Panc1 (cell line): ENCODE measurements at regions not wholly inside any gene's neighbourhood (a gene's known extent, or its start where the extent isn't known, plus 50 kb on each side); places are given as distances from the start of the nearest gene placed in this dataset.

Experiments used
- ATAC-seq: fragments of 200-7000 bp; cut with Tn5 transposase; 2 replicates; pipeline ENCODE4 v1.9.1; 2020; ENCODE audit warnings: mild to moderate bottlenecking, moderate library complexity
- BruUV-seq: library from RNA; stranded (reverse); fragments of 400-500 nt; replicated peaks from 2 replicates; lab custom pipeline; 2021; lab: Mats Ljungman, UMichigan
- CTCF ChIA-PET: fragments of 300-600 bp; sonication (Branson Sonifier 250); formaldehyde crosslinking; loops from one replicate; lab custom pipeline; 2022; ENCODE audit warnings: antibody characterized with exemption; lab: Charles Lee
- POLR2A ChIA-PET: fragments of 300-600 bp; sonication (Branson Sonifier 250); formaldehyde crosslinking; loops from one replicate; lab custom pipeline; 2022; ENCODE audit warnings: antibody characterized with exemption; lab: Charles Lee
- DNase-seq: peaks from one replicate; pipeline ENCODE4 v3.0.0-alpha.2; 2010; ENCODE audit warnings: low read depth, low spot score
- H3K27ac ChIP-seq: 2 replicates; pipeline ENCODE4 v1.5.1; 2011; ENCODE audit warnings: mild to moderate bottlenecking, low read length, inconsistent platforms
- H3K27me3 ChIP-seq: fragments of 200-500 bp; sonication (Bioruptor generic); 2 replicates; pipeline ENCODE4 v1.6.0; 2014; ENCODE audit warnings: low read length, inconsistent platforms; ENCODE audit not compliant: control insufficient read depth, insufficient read depth
- H3K36me3 ChIP-seq: fragments of 200-500 bp; sonication (Bioruptor generic); 2 replicates; pipeline ENCODE4 v1.5.1; 2014; ENCODE audit warnings: inconsistent platforms, mild to moderate bottlenecking, low read length, moderate library complexity; ENCODE audit not compliant: control insufficient read depth, insufficient read depth
- H3K4me1 ChIP-seq: 2 replicates; pipeline ENCODE4 v1.5.1; 2011; ENCODE audit warnings: inconsistent platforms, mild to moderate bottlenecking, low read length, moderate library complexity; ENCODE audit not compliant: control insufficient read depth, insufficient read depth
- H3K4me3 ChIP-seq, 2 experiments: 2 replicates each; pipeline ENCODE4 v1.5.1; 2011 to 2012; ENCODE audit warnings: low read depth in 2 of 2, low read length in 2 of 2, mild to moderate bottlenecking in 2 of 2, inconsistent platforms in 1 of 2, moderate library complexity in 1 of 2
- H3K9me3 ChIP-seq: fragments of 200-500 bp; sonication (Bioruptor generic); 2 replicates; pipeline ENCODE4 v1.5.1; 2014; ENCODE audit warnings: low read depth, mild to moderate bottlenecking, inconsistent platforms, low read length, moderate library complexity; ENCODE audit not compliant: control insufficient read depth, insufficient read depth
- CTCF ChIP-seq: fragments of 450-650 bp; IDR thresholded peaks from 2 replicates; pipeline ENCODE4 v1.5.1; 2017; ENCODE audit warnings: mild to moderate bottlenecking
- POLR2AphosphoS5 ChIP-seq: IDR thresholded peaks from 2 replicates; pipeline ENCODE4 v1.6.1; 2012; ENCODE audit warnings: mild to moderate bottlenecking, low read depth, low read length, moderate library complexity
- REST ChIP-seq, 2 experiments: IDR thresholded peaks; 2 replicates each; pipeline ENCODE4 v1.6.1; 2011 to 2012; ENCODE audit warnings: low read depth in 2 of 2, control low read depth in 1 of 2, low read length in 1 of 2, mild to moderate bottlenecking in 1 of 2, moderate library complexity in 1 of 2; ENCODE audit not compliant: insufficient read depth in 1 of 2
- SIN3A ChIP-seq: IDR thresholded peaks from 2 replicates; pipeline ENCODE4 v1.6.1; 2012; ENCODE audit warnings: low read depth, mild to moderate bottlenecking, low read length, moderate library complexity, borderline replicate concordance; ENCODE audit not compliant: insufficient read depth
- TCF7L2 ChIP-seq: IDR thresholded peaks from 2 replicates; pipeline ENCODE4 v1.6.1; 2011; ENCODE audit warnings: mild to moderate bottlenecking, low read depth, low read length, inconsistent platforms
- in situ Hi-C: cut with HindIII; loops from 2 replicates; pipeline ENCODE4 v1.10.0; 2016; ENCODE audit warnings: low sequenced_read_pairs, low pct_unique_long_range_greater_than_20kb
- intact Hi-C: fragments of 100-400 bp; cut with micrococcal nuclease; formaldehyde crosslinking; loops from one replicate; pipeline ENCODE4 v1.10.0; 2022; ENCODE audit not compliant: unreplicated experiment

- H3K9me3 ChIP-seq, result no peaks in the 10 kb centered on the region
- BruUV-seq, result no TSS peak
- TF ChIP-seq CTCF, result peak; percentile 9; the same call in 1 of the 2 replicates
- TF ChIP-seq TCF7L2, result no peak
- DNase-seq (no peak), ATAC-seq (no peak)
- peaks cover 34% of the 10 kb centered on the region for H3K4me1 ChIP-seq
- no peaks in the 10 kb centered on the region for H3K36me3 ChIP-seq
- in situ Hi-C loops (no loop called here), intact Hi-C loops (loop anchor here (5.0 kb wide), 1 partner anchor 287 kb away; no protein-coding TSS in a partner anchor)
- H3K27ac ChIP-seq, result no peak overlapping the region
- CTCF ChIA-PET, result interaction anchor here (0.7 kb wide), 2 partner anchors 350 to 534 kb away, joined by 10 to 11 read pairs; no protein-coding TSS in a partner anchor
- POLR2A ChIA-PET, result no interaction called here
- H3K27me3 ChIP-seq, result no peaks in the 10 kb centered on the region
- H3K4me3 ChIP-seq, result no peak overlapping the region
These were observed 191.8 kb downstream of the OPA1 start for GRCh38 chr3:193784822-193785221.

GRCh38 chr3:193787496-193787870 lies 194.5 kb downstream of the OPA1 start:
- BruUV-seq, result no TSS peak
- Histone ChIP-seq H3K9me3 (no peaks in the 10 kb centered on the region), H3K4me1 (peaks cover 14% of the 10 kb centered on the region), H3K4me3 (no peak overlapping the region), H3K36me3 (no peaks in the 10 kb centered on the region), H3K27me3 (no peaks in the 10 kb centered on the region), H3K27ac (peak overlapping the region; percentile 10; the same call in 1 of the 2 replicates)
- CTCF ChIA-PET, result interaction anchor here (0.6 to 0.8 kb wide), 2 partner anchors 351 kb away, joined by 3 read pairs; no protein-coding TSS in a partner anchor
- POLR2A ChIA-PET, result no interaction called here
- in situ Hi-C loops (no loop called here), intact Hi-C loops (no loop called here)
- ATAC-seq, result no peak
- no peak for DNase-seq
- TF ChIP-seq TCF7L2 (no peak), SIN3A (no peak), CTCF (no peak), REST (IDR thresholded peaks at IDR 0.05; ENCODE audit: insufficient read depth in 1 of 2, low read depth in 2 of 2, low read length in 1 of 2) (no peak), POLR2AphosphoS5 (no peak)
